ENCODE measurements at regions not wholly inside any gene's neighbourhood (a gene's known extent, or its start where the extent isn't known, plus 50 kb on each side); places are given as distances from the start of the nearest gene placed in this dataset.

DNA sequence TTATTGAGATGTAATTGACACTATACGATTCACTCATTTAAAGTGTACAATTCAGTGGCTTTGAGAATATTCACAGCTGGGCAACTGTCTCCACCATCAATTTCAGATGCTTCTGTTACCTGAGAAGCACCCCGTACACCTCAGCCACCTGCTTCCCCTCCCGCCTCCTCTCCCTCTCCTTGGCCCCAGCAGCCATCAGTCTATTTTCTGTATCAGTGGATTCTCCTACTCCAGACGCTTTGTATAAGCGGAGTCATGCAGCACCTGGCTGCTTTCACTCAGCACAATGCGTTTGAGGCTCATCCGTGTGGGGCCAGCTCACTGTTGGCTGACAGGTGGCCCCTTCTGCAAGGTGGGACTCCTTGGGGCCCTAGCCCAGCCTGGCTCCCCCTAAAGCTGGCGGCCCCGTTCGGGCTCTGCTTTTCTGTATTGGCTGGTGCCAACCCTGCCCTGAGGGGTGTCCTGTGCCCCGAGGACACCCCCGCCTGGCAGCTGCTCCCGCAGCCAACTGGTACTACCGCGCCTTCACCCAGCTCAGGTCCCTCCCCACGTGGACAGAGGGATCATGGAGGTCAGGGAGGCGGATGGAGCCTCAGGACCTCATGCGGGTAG is 124.4 kb upstream of the COL5A1 start:
- TF ChIP-seq ARHGAP35 (IDR thresholded peaks at IDR 0.05; ENCODE audit: partially characterized antibody), result no peak
- no peak for TF ChIP-seq SPI1 (IDR thresholded peaks at IDR 0.05; ENCODE audit: borderline replicate concordance, low read depth, low read length)
- no peak for TF ChIP-seq POLR2A (conservative IDR thresholded peaks at IDR 0.05)
- TF ChIP-seq, protein P1, sequence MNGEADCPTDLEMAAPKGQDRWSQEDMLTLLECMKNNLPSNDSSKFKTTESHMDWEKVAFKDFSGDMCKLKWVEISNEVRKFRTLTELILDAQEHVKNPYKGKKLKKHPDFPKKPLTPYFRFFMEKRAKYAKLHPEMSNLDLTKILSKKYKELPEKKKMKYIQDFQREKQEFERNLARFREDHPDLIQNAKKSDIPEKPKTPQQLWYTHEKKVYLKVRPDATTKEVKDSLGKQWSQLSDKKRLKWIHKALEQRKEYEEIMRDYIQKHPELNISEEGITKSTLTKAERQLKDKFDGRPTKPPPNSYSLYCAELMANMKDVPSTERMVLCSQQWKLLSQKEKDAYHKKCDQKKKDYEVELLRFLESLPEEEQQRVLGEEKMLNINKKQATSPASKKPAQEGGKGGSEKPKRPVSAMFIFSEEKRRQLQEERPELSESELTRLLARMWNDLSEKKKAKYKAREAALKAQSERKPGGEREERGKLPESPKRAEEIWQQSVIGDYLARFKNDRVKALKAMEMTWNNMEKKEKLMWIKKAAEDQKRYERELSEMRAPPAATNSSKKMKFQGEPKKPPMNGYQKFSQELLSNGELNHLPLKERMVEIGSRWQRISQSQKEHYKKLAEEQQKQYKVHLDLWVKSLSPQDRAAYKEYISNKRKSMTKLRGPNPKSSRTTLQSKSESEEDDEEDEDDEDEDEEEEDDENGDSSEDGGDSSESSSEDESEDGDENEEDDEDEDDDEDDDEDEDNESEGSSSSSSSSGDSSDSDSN (IDR thresholded peaks at IDR 0.05; ENCODE audit: borderline replicate concordance in 1 of 2, low read depth in 2 of 2, low read length in 2 of 2), result no peak
- no peak for TF ChIP-seq NFE2L1 (tag; IDR thresholded peaks at IDR 0.05; ENCODE audit: borderline replicate concordance, low read depth)
- TF ChIP-seq PTBP1 (IDR thresholded peaks at IDR 0.05; ENCODE audit: low read depth, low read length), result no peak
- no peak for TF ChIP-seq MAFF (IDR thresholded peaks at IDR 0.05; ENCODE audit: low read length)
- TF ChIP-seq, protein P2, sequence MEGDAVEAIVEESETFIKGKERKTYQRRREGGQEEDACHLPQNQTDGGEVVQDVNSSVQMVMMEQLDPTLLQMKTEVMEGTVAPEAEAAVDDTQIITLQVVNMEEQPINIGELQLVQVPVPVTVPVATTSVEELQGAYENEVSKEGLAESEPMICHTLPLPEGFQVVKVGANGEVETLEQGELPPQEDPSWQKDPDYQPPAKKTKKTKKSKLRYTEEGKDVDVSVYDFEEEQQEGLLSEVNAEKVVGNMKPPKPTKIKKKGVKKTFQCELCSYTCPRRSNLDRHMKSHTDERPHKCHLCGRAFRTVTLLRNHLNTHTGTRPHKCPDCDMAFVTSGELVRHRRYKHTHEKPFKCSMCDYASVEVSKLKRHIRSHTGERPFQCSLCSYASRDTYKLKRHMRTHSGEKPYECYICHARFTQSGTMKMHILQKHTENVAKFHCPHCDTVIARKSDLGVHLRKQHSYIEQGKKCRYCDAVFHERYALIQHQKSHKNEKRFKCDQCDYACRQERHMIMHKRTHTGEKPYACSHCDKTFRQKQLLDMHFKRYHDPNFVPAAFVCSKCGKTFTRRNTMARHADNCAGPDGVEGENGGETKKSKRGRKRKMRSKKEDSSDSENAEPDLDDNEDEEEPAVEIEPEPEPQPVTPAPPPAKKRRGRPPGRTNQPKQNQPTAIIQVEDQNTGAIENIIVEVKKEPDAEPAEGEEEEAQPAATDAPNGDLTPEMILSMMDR (IDR thresholded peaks at IDR 0.05 in 2 of 3, conservative IDR thresholded peaks at IDR 0.05 in 1 of 3; ENCODE audit: insufficient read depth in 2 of 3, low read depth in 1 of 3, low read length in 3 of 3), result no peak
- TF ChIP-seq, protein P3, sequence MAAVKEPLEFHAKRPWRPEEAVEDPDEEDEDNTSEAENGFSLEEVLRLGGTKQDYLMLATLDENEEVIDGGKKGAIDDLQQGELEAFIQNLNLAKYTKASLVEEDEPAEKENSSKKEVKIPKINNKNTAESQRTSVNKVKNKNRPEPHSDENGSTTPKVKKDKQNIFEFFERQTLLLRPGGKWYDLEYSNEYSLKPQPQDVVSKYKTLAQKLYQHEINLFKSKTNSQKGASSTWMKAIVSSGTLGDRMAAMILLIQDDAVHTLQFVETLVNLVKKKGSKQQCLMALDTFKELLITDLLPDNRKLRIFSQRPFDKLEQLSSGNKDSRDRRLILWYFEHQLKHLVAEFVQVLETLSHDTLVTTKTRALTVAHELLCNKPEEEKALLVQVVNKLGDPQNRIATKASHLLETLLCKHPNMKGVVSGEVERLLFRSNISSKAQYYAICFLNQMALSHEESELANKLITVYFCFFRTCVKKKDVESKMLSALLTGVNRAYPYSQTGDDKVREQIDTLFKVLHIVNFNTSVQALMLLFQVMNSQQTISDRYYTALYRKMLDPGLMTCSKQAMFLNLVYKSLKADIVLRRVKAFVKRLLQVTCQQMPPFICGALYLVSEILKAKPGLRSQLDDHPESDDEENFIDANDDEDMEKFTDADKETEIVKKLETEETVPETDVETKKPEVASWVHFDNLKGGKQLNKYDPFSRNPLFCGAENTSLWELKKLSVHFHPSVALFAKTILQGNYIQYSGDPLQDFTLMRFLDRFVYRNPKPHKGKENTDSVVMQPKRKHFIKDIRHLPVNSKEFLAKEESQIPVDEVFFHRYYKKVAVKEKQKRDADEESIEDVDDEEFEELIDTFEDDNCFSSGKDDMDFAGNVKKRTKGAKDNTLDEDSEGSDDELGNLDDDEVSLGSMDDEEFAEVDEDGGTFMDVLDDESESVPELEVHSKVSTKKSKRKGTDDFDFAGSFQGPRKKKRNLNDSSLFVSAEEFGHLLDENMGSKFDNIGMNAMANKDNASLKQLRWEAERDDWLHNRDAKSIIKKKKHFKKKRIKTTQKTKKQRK (IDR thresholded peaks at IDR 0.05; ENCODE audit: borderline replicate concordance, low read depth, low read length), result no peak
- TF ChIP-seq ZNF134 (CRISPR knock-in tag; conservative IDR thresholded peaks at IDR 0.05), result no peak
- no peak for TF ChIP-seq JUND (IDR thresholded peaks at IDR 0.05; ENCODE audit: borderline replicate concordance, low read depth, low read length)
- TF ChIP-seq JUND (tag; IDR thresholded peaks at IDR 0.05; ENCODE audit: borderline replicate concordance, low read depth, low read length), result no peak
- TF ChIP-seq PHTF2 (CRISPR knock-in tag; IDR thresholded peaks at IDR 0.05), result no peak
- no peak for TF ChIP-seq ZBTB34 (CRISPR knock-in tag; IDR thresholded peaks at IDR 0.05)
